CD4-positive, alpha-beta T cell treated with Interleukin-12 subunit alpha and Interleukin-12 subunit beta, for 1 hour (primary cell): ENCODE measurements at regions not wholly inside any gene's neighbourhood (a gene's known extent, or its start where the extent isn't known, plus 50 kb on each side); places are given as distances from the start of the nearest gene placed in this dataset.
"Not testable (repeated sequence)": the region's sequence is repeated elsewhere in the genome, so short reads cannot be mapped to it uniquely, and the experiment has no call there.

Source experiments
- DNase-seq: peaks from one replicate; pipeline ENCODE4 v3.0.0-alpha.2; 2020

DNA sequence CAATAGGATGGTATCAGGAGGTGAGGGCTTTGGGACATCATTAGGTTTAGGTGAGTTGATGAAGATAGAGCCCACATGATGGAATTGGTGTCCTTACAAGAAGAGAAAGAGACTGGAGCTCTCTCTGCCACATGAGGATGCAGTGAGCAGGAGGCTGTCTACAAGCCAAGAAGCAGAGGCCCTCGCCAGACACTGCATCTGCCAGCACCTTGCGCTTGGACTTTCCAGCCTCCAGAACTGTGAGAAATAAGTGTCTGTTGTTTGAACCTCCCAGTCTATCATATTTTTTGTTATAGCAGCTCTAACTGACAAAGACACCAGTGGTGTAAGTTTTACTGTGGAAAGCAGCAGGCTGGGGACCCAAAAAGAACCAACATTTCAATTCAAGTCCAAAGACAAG is 571.1 kb upstream of the ID2 start:
- no peak for DNase-seq

DNA sequence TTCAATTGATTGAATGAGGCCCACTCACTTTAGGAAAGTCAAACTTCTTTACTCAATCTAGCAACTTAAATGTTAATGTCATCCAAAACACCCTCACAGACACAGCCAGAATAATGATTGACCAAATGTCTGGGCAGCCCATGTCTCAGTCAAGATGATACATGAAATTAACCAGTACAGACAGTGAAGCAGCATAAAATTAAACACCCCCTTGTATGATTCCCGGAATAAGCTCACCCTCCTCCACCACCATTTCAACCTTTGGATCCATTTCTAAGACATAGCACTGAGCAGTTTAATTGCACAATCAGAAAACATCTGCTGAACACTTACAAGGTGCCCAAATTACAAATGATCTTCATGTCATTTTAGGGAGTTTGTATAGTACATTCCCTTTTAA is 570.7 kb upstream of the ID2 start:
- no peak for DNase-seq

GRCh38 chr2:8115456-8115855 is 566.4 kb upstream of the ID2 start:
- no peak for DNase-seq

DNA sequence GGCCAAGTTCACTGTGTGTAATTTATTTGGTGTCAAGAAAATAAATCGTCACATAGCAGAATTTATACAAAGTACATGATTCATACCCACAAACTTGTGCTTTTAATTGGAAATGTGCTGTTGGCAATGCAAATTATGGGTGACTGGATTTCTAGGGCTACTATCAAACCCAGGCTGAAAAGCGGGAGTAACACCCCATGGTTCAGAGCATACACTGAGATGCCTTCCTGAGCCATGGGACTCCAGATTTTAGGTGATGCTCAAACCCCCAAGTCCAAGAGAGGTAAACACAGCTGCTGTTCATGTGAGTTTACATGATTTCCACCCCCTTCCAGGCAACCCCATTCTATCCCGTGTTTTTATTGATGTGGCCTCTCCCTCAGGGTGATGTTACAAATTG is 565.9 kb upstream of the ID2 start:
- DNase-seq = no peak

- no peak for DNase-seq
Observed at GRCh38 chr2:8116661-8117060, 565.2 kb upstream of the ID2 start.

GRCh38 chr2:8118940-8119781 is 562.7 kb upstream of the ID2 start:
- DNase-seq = no peak

DNA sequence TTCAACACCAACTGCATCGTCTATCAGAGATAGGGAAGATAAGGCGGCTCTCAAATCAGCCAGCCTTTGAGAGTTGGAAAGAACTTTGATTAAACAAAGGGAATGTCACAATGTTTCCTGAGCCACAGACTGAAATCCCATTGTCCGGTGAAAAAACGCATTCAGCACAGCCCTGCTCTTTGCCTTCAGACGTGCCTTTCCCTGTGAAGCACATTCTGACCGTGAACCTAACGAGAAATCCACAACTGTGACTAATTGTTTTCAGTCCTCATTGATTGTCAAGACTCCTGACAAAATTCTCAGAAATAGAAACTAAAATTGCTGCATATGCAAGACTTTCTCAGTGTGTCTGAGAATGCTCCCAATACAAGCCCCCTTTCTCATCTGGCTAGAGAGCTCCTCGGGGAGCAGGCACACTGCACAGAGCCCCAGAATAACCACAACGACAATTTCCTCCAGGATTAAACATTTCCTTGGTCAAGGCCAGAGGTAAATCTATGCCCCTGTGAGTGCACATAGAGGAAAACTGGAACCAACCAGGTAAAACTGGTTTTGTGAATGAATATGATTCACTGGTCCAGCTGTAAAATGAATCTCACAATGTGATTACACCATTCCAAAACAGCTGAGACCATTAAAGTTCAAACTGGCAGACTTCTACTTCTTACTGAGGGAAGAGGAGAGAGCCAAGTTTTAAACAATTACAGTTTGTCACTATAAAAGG is 561.9 kb upstream of the ID2 start:
- no peak for DNase-seq

DNA sequence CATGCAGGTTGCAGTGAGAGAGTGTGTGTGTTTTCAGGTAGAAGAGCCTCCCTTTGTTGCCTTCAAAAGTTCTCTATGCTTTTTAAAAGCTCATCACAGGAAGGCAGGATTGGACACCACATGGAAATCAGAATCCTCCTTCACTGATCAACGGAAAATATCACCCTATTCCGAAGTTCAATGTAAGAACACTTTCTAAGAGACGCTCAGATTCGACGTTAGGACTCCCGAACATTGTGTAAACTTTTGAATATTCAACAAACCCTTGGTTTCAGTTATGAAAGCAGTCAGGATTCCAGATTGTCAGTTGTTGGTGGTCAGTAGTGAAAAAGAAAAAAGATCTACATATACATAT is 561.4 kb upstream of the ID2 start:
- no peak for DNase-seq

DNA sequence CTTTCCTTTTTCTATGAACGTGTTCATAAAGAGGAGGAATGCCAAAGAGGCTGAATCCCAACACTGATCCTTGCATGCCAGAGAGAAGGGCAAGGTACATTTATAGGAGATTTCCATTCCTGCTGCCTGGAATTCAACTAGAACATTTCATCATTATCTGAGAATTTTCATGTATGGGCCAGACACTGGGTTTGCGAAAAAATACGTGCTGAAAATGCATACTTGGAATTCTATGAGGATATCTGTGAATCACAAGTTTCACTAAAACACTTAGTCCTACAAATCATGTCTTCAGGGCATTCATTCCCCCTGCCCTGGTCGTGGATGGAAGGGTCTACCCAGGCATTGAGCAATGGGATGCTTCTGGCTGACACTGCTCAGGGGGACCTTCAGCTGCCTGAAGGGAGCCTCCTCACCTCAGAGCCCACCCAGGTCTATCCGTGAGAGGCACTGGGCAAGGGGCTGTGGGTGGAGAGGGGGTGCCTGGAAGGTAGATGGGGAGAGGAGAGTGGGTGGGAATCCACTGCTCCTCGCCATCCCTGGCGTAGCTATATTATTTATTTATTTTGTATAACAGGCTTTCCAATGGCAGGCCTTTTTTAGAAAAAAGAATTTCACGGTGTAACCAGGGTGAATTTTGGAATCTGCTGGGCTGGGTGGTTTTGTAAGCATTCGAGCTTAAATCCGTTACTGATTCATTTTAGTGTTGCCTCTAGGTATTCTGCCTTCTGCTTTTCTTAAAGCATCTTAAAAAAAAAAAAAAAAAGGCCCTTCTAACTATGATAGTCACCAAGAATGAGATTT is 560.6 kb upstream of the ID2 start:
- DNase-seq = no peak

DNA sequence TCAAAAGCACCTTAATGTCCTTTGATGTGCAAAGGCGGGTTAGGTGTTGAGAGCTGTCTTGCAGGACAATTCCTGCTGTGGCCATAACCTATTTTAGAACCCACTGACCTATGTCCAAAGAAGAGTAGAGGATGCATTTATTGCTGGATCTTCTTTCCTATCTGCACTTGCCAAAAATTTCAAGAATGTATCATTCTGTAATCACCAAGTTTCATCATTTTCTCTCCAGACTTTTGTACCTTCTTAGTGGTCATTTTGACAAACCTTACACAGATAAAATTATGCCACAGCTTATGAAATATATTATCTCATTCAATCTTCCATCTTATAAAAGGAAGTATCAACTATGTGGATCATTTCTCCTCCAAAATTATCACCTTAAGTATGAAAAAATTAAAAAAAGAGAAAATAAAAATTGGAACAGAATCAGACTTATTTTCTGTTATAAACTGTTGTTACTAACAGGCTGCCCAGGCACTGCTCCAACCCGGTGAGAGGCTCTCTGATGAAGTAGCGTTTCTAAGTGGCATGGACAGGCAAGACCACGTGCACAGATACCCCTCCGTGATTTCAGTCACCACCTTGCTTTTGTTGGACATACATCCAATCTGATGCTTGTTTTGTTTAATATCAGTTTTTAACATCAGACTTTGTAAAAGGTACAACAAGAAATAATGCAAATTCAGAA is 559.9 kb upstream of the ID2 start:
- no peak for DNase-seq

DNA sequence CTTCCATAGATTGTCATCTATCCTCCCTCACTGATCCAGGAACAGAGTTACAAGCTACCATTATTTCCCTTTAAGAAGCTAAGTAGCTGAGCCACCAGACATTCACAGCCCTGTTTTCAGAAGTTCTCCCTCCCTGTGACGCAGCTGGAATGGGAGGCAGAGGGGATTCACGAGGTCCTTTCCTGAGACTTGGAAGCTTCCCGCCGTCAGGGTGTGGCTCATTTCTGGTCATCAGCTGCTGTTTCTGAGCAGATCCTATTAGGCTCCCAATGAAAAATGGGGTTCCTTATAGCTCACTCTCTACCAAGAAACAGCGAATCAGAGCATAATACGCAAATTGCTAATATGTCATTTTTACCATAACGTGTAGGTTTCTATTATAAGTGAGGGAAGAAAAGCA is 559.3 kb upstream of the ID2 start:
- no peak for DNase-seq

DNA sequence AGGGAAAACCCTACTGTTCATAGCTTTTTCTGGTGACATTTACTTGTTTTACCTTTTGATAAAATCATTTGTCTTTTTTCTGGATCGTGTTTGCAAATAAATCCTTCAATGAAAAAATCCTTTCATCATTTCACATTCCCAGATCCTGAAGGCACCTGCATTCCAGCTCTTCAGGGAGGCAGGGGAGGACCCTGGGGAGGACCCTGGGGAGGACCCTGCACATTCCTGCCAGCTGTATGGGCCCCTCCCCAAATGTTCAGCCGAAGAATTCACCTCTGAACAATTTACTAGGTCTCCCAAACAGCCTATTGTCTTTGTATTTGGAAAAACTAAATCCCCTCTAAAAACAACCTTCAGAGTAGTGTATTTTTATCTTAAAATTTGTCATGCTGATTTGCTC is 558.4 kb upstream of the ID2 start:
- DNase-seq = no peak

GRCh38 chr2:8125741-8126711 is 555.8 kb upstream of the ID2 start:
- no peak for DNase-seq

- DNase-seq = no peak
Observed at GRCh38 chr2:8126783-8127182, 555.1 kb upstream of the ID2 start.

DNA sequence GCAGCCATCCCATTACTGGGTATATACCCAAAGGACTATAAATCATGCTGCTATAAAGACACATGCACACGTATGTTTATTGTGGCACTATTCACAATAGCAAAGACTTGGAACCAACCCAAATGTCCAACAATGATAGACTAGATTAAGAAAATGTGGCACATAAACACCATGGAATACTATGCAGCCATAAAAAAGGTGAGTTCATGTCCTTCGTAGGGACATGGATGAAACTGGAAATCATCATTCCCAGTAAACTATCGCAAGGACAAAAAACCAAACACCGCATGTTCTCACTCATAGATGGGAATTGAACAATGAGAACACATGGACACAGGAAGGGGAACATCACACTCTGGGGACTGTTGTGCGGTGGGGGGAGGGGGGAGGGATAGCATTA is 550.4 kb upstream of the ID2 start:
- DNase-seq = not testable (repeated sequence)

GRCh38 chr2:8132351-8132831 is 549.5 kb upstream of the ID2 start:
- DNase-seq = no peak

- DNase-seq = no peak
Observed at GRCh38 chr2:8132879-8133278, 549.0 kb upstream of the ID2 start.

- DNase-seq = no peak
Observed at GRCh38 chr2:8133363-8133762, 548.5 kb upstream of the ID2 start.

- DNase-seq = no peak
Observed at GRCh38 chr2:8133913-8134472, 547.9 kb upstream of the ID2 start.

GRCh38 chr2:8134473-8134932 is 547.4 kb upstream of the ID2 start:
- no peak for DNase-seq

DNA sequence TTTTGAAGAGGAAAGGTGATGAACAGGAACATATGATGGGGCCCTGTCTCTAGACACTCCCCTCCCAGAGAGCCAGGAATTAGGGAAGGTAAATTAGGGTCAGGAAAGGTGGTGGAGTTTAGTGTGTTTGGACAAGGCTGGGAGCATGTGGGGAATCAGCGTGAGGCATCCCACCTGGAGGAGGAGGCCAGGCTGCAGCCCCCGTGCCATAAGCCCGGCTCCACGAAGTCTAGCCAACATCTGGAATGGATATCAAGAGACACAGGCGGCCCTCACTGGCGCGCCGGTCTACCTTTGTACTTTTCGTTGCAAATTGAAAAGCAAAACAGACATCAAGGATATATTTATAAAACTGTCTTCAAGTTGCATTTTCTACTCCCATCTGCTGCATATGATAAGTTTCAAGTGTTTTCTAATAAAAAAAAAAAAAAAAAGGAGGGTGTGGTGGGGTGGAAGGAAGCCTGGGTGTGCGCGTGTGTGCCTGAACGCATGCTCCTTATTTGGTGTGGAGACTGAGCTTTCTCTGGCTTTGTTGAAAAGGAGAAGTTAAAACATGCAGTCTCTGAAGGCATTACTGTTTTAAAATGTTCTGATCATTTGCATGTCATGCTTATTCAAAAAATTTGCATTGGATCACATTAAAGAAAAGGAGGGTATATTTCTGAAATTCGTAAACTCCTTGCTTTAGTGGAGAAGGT is 546.7 kb upstream of the ID2 start:
- DNase-seq = no peak
